ENCODE measurements at regions not wholly inside any gene's neighbourhood (a gene's known extent, or its start where the extent isn't known, plus 50 kb on each side); places are given as distances from the start of the nearest gene placed in this dataset.

GRCh38 chr5:82525626-82526025, 247.5 kb upstream of the RPS23 start:
- no peaks in the 10 kb centered on the region for H3K36me3 ChIP-seq (ENCODE audit: control insufficient read depth in 2 of 2, insufficient read depth in 2 of 2, low read length in 1 of 2)
- POLR2A ChIA-PET, result no interaction called here
- no peak overlapping the region for H3K27ac ChIP-seq (ENCODE audit: control insufficient read depth, insufficient read depth)
- no TSS peak for BruUV-seq (replicated peaks)
- ATAC-seq, result no peak
- H3K79me2 ChIP-seq (ENCODE audit: control insufficient read depth, insufficient read depth, low read length), result no peaks in the 10 kb centered on the region
- no peak overlapping the region for H3K4me2 ChIP-seq (ENCODE audit: control insufficient read depth, insufficient read depth)
- TF ChIP-seq, protein P1, sequence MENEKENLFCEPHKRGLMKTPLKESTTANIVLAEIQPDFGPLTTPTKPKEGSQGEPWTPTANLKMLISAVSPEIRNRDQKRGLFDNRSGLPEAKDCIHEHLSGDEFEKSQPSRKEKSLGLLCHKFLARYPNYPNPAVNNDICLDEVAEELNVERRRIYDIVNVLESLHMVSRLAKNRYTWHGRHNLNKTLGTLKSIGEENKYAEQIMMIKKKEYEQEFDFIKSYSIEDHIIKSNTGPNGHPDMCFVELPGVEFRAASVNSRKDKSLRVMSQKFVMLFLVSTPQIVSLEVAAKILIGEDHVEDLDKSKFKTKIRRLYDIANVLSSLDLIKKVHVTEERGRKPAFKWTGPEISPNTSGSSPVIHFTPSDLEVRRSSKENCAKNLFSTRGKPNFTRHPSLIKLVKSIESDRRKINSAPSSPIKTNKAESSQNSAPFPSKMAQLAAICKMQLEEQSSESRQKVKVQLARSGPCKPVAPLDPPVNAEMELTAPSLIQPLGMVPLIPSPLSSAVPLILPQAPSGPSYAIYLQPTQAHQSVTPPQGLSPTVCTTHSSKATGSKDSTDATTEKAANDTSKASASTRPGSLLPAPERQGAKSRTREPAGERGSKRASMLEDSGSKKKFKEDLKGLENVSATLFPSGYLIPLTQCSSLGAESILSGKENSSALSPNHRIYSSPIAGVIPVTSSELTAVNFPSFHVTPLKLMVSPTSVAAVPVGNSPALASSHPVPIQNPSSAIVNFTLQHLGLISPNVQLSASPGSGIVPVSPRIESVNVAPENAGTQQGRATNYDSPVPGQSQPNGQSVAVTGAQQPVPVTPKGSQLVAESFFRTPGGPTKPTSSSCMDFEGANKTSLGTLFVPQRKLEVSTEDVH (IDR thresholded peaks at IDR 0.05; ENCODE audit: low read depth, partially characterized antibody), result no peak
- TF ChIP-seq STAT1 (conservative IDR thresholded peaks at IDR 0.05) (no peak), RBBP5 (conservative IDR thresholded peaks at IDR 0.05) (no peak), PAX5 (IDR thresholded peaks at IDR 0.05; ENCODE audit: borderline replicate concordance, low read depth, low read length) (no peak)
- TF ChIP-seq, protein P2, sequence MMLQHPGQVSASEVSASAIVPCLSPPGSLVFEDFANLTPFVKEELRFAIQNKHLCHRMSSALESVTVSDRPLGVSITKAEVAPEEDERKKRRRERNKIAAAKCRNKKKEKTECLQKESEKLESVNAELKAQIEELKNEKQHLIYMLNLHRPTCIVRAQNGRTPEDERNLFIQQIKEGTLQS (IDR thresholded peaks at IDR 0.05; ENCODE audit: borderline replicate concordance, extremely low read depth, low read depth, low read length), result no peak
- intact Hi-C loops (cut with micrococcal nuclease; ENCODE audit: unreplicated experiment), result no loop called here
- in situ Hi-C loops (cut with MboI), result no loop called here
- no peak for FAIRE-seq
- no peak for DNase-seq (ENCODE audit: low read depth, low spot score)
- no peak overlapping the region for H3K9ac ChIP-seq (ENCODE audit: control insufficient read depth, insufficient read depth, low read length)
- RAD21 ChIA-PET (ENCODE audit: unreplicated experiment), result no interaction called here
- no peaks in the 10 kb centered on the region for H4K20me1 ChIP-seq (ENCODE audit: control insufficient read depth, insufficient read depth)
- WGBS (ENCODE audit: insufficient coverage, insufficient replicate concordance, low lambda C conversion rate, missing lambda C conversion rate), result 38% methylated on average over 3 of the region's 3 CpGs
- H2AFZ ChIP-seq (ENCODE audit: control insufficient read depth, low read depth, low read length), result no peak overlapping the region
- CTCF ChIA-PET, result interaction anchor here (1.3 kb wide), 1 partner anchor 8 kb away, joined by 3 read pairs; no protein-coding TSS in a partner anchor
- H3K4me3 ChIP-seq, result no peak overlapping the region
- SMC1A ChIA-PET (ENCODE audit: uncharacterized antibody, unreplicated experiment), result no interaction called here
- no peaks in the 10 kb centered on the region; a peak in 1 of 4 replicates for H3K27me3 ChIP-seq (replicated peaks in 1 of 2; ENCODE audit: control insufficient read depth in 2 of 2, insufficient read depth in 2 of 2, low read length in 1 of 2)
- no peaks in the 10 kb centered on the region for H3K9me3 ChIP-seq (replicated peaks; ENCODE audit: control insufficient read depth, insufficient read depth, low read length)
- no peaks in the 10 kb centered on the region for H3K4me1 ChIP-seq (ENCODE audit: control insufficient read depth, insufficient read depth, low read length)

Measured in GM12878 (cell line).